Nephron (organoid): ENCODE measurements at regions not wholly inside any gene's neighbourhood (a gene's known extent, or its start where the extent isn't known, plus 50 kb on each side); places are given as distances from the start of the nearest gene placed in this dataset.

Experiments
- H3K27ac Mint-ChIP-seq, 3 experiments: 2 replicates each; pipeline ENCODE4 v1.8.0; 2020; ENCODE audit warnings: mixed read lengths in 3 of 3, mild to moderate bottlenecking in 2 of 3, moderate library complexity in 1 of 3
- H3K27me3 Mint-ChIP-seq: 2 replicates; pipeline ENCODE4 v1.8.0; 2021; ENCODE audit warnings: low read depth, mild to moderate bottlenecking, moderate library complexity, mixed read lengths
- H3K36me3 Mint-ChIP-seq: 2 replicates; pipeline ENCODE4 v1.8.0; 2020; ENCODE audit warnings: low read depth, mixed read lengths
- H3K4me1 Mint-ChIP-seq: 2 replicates; pipeline ENCODE4 v1.8.0; 2020; ENCODE audit warnings: mixed read lengths
- H3K4me3 Mint-ChIP-seq, 3 experiments: 2 replicates each; pipeline ENCODE4 v1.8.0; 2020; ENCODE audit warnings: mild to moderate bottlenecking in 3 of 3, mixed read lengths in 3 of 3, moderate library complexity in 2 of 3
- H3K9me3 Mint-ChIP-seq: 2 replicates; pipeline ENCODE4 v1.8.0; 2020; ENCODE audit warnings: mixed read lengths
- TF ChIP-seq, protein P1 (sequence below), 3 experiments: fragments of 200-600 bp; sonication (generic); IDR thresholded peaks; one replicate each; pipeline ENCODE4 v1.5.0; 2021; ENCODE audit warnings: antibody characterized with exemption in 3 of 3; ENCODE audit not compliant: unreplicated experiment in 3 of 3

- Mint-ChIP-seq H3K27ac (no peak overlapping the region), H3K27me3 (peaks cover 5% of the 10 kb centered on the region), H3K9me3 (peaks cover 2% of the 10 kb centered on the region), H3K4me1 (no peaks in the 10 kb centered on the region), H3K36me3 (no peaks in the 10 kb centered on the region), H3K4me3 (no peak overlapping the region)
- TF ChIP-seq, protein P1, sequence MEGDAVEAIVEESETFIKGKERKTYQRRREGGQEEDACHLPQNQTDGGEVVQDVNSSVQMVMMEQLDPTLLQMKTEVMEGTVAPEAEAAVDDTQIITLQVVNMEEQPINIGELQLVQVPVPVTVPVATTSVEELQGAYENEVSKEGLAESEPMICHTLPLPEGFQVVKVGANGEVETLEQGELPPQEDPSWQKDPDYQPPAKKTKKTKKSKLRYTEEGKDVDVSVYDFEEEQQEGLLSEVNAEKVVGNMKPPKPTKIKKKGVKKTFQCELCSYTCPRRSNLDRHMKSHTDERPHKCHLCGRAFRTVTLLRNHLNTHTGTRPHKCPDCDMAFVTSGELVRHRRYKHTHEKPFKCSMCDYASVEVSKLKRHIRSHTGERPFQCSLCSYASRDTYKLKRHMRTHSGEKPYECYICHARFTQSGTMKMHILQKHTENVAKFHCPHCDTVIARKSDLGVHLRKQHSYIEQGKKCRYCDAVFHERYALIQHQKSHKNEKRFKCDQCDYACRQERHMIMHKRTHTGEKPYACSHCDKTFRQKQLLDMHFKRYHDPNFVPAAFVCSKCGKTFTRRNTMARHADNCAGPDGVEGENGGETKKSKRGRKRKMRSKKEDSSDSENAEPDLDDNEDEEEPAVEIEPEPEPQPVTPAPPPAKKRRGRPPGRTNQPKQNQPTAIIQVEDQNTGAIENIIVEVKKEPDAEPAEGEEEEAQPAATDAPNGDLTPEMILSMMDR (IDR thresholded peaks at IDR 0.05; ENCODE audit: unreplicated experiment in 3 of 3): no peak
Measured at GRCh38 chr6:15854378-15854777, 191.6 kb upstream of the DTNBP1 start.

GRCh38 chr6:15853259-15853658, 190.4 kb upstream of the DTNBP1 start:
- Mint-ChIP-seq H3K36me3 (no peaks in the 10 kb centered on the region), H3K9me3 (peaks cover 2% of the 10 kb centered on the region), H3K4me3 (no peak overlapping the region), H3K27me3 (peaks cover 5% of the 10 kb centered on the region), H3K27ac (no peak overlapping the region), H3K4me1 (no peaks in the 10 kb centered on the region)
- TF ChIP-seq, protein P1 (IDR thresholded peaks at IDR 0.05; ENCODE audit: unreplicated experiment in 3 of 3): no peak

DNA sequence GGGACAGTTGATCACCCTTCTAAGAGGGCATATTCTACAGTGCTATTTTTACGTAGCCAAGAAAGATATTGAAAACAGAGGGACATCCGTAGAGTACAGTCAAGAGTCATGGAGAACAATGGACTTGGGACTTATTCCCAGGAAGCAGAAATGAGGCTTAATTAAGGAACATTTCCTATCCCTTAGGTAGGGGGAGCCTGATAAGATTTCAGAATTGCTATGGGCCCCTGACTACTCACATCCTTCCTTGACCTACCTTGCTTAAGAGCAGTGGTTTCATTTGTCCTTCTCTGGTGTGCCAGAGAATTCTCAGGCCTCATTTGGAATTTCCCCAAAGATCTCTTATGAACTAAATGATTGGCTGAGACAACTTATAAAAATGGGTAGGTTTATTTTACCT, 189.5 kb upstream of the DTNBP1 start:
- H3K4me3 Mint-ChIP-seq: no peak overlapping the region
- TF ChIP-seq, protein P1 (IDR thresholded peaks at IDR 0.05; ENCODE audit: unreplicated experiment in 3 of 3): no peak
- H3K36me3 Mint-ChIP-seq: no peaks in the 10 kb centered on the region
- H3K4me1 Mint-ChIP-seq: no peaks in the 10 kb centered on the region
- H3K9me3 Mint-ChIP-seq: peaks cover 2% of the 10 kb centered on the region
- H3K27me3 Mint-ChIP-seq: no peaks in the 10 kb centered on the region
- no peak overlapping the region for H3K27ac Mint-ChIP-seq

DNA sequence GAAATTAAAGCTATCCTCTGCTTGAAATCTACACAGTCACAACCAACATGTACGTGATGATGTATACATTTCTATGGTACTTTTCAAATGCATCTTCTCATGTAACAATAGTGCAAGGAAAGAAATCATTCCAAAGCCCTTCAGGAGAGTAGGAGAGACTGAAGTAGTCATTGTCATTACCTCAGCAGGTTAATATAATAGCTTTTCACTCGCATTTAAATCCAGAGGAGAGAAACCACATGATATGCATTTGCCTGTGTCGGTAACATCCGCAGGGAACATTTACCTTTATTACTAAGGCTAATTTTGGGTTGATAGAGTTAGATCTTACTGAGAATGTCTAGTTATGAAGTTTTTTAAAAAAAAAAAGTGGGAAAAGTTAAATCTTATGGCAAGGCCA, 186.6 kb upstream of the DTNBP1 start:
- TF ChIP-seq, protein P1 (IDR thresholded peaks at IDR 0.05; ENCODE audit: unreplicated experiment in 3 of 3): no peak
- no peak overlapping the region for H3K4me3 Mint-ChIP-seq
- no peaks in the 10 kb centered on the region for H3K27me3 Mint-ChIP-seq
- H3K36me3 Mint-ChIP-seq: no peaks in the 10 kb centered on the region
- H3K4me1 Mint-ChIP-seq: no peaks in the 10 kb centered on the region
- peaks cover 2% of the 10 kb centered on the region for H3K9me3 Mint-ChIP-seq
- no peak overlapping the region for H3K27ac Mint-ChIP-seq

DNA sequence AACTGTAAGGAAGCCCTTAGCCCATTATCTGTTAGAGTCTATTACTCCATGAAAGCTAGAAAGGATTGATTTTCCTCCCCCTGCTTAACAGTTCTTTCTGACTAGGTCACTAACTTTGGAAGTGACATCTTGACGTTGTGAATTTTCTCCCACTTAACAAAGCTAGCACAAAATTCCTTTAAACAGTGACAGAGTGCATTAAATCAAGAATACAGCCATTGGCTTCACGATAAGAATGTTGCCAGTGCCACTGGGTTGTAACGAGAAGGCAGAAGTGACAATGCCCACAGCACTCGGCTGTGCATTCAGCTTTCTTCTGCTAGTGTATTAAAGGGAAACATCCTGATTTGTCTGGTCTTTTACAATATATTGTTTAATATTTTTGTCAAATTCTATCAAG, 182.7 kb upstream of the DTNBP1 start:
- TF ChIP-seq, protein P1 (IDR thresholded peaks at IDR 0.05; ENCODE audit: unreplicated experiment in 3 of 3): no peak
- no peak overlapping the region for H3K27ac Mint-ChIP-seq

DNA sequence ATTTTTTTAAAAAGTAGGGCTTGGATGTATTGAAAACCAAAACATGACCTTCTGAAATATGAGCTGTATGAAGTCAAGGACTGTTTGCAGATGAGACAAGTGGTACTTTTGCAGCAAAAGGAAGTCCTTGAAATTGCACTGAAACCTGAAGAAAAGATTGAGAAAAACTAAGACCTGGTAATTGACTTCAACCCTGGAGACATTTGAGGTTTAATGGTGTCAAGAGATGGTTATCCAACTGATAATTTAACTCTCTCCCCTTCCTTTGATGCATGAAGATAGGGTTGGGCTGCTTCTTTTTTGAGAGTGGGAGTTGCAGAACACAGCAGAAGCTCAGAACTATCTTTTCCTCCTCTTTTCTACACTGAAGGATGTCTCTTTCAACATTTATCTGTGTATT, 180.9 kb upstream of the DTNBP1 start:
- H3K36me3 Mint-ChIP-seq: no peaks in the 10 kb centered on the region
- H3K4me1 Mint-ChIP-seq: peaks cover 14% of the 10 kb centered on the region
- no peaks in the 10 kb centered on the region for H3K9me3 Mint-ChIP-seq
- no peak overlapping the region for H3K4me3 Mint-ChIP-seq
- H3K27ac Mint-ChIP-seq: no peak overlapping the region
- TF ChIP-seq, protein P1 (IDR thresholded peaks at IDR 0.05; ENCODE audit: unreplicated experiment in 3 of 3): no peak
- H3K27me3 Mint-ChIP-seq: peaks cover 9% of the 10 kb centered on the region

More for the DNA sequence above, 182.7 kb upstream of the DTNBP1 start:
- Mint-ChIP-seq H3K36me3 (no peaks in the 10 kb centered on the region), H3K27me3 (peaks cover 8% of the 10 kb centered on the region), H3K9me3 (no peaks in the 10 kb centered on the region), H3K4me3 (no peak overlapping the region), H3K4me1 (peaks cover 14% of the 10 kb centered on the region)
